ENCODE measurements at regions not wholly inside any gene's neighbourhood (a gene's known extent, or its start where the extent isn't known, plus 50 kb on each side); places are given as distances from the start of the nearest gene placed in this dataset.

DNA sequence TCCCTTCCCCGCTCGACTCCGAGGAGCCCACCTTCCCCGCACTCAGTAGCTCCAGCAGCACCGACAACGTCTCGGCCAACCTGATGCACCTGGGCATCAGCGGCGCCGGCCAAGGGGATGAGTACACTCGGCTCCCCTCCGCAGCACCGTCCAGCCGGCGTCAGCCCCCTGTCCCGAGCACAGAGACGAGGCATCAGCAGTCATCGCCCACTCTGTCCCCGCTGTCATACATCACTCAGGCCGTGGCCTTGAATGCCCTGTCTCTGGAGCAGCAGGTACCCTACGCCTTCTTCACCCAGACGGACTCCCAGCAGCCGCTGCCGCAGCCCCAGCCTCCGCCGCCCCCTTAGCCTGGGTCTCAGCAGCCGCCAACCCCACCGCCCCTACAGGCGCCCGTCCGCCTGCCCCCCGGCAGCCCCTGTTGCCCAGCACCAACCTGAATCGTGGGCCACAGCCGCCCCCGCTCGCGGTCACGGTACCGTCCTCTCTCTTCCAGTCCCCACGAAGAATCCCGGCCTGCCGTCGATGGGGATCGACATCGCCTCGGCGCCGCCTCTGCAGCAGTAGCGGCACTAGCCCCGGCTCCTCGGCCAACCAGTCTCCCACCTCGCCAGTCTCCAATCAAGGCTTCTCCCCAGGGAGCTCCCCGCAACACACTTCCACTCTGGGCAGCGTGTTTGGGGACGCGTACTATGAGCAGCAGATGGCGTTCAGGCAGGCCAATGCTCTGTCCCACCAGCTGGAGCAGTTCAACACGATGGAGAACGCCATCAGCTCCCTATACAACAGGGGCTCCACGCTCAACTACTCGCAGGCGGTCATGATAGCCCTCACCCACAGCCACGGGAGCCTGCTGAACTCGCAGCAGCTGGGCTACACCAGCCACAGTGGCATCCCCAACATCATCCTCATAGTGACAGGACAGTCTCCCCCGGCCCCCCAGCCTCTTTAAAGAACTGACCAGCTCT is 1195.9 kb upstream of the CHAC2 start:
- TF ChIP-seq POLR2AphosphoS5 (IDR thresholded peaks at IDR 0.05) (no peak), EP300 (IDR thresholded peaks at IDR 0.05; ENCODE audit: low read depth) (no peak), POLR2A (IDR thresholded peaks at IDR 0.05) (no peak)
- TF ChIP-seq, protein P1, sequence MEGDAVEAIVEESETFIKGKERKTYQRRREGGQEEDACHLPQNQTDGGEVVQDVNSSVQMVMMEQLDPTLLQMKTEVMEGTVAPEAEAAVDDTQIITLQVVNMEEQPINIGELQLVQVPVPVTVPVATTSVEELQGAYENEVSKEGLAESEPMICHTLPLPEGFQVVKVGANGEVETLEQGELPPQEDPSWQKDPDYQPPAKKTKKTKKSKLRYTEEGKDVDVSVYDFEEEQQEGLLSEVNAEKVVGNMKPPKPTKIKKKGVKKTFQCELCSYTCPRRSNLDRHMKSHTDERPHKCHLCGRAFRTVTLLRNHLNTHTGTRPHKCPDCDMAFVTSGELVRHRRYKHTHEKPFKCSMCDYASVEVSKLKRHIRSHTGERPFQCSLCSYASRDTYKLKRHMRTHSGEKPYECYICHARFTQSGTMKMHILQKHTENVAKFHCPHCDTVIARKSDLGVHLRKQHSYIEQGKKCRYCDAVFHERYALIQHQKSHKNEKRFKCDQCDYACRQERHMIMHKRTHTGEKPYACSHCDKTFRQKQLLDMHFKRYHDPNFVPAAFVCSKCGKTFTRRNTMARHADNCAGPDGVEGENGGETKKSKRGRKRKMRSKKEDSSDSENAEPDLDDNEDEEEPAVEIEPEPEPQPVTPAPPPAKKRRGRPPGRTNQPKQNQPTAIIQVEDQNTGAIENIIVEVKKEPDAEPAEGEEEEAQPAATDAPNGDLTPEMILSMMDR (IDR thresholded peaks at IDR 0.05) = no peak
- in situ Hi-C loops (cut with MboI; ENCODE audit: low pct_ligation_motif_present in 1 of 4, low pct_unique_long_range_greater_than_20kb in 1 of 4, low sequenced_read_pairs in 3 of 4) (no loop called here), intact Hi-C loops (cut with DNase I; ENCODE audit: low total_unique reads) (no loop called here)
- Histone ChIP-seq H3K4me1 (no peaks in the 10 kb centered on the region), H3K27me3 (no peaks in the 10 kb centered on the region), H3K27ac (no peak overlapping the region), H3K4me3 (no peak overlapping the region), H3K36me3 (no peaks in the 10 kb centered on the region), H3K9me3 (peaks cover 3 to 8% of the 10 kb centered on the region in 2 donors)
- WGBS, 2 donors (ENCODE audit: low coverage in 1 of 2) = 96% methylated on average over 64 of the region's 65 CpGs; no CpG with 5 or more reads in 1 of the 2 donors
- DNase-seq = no peak

DNA sequence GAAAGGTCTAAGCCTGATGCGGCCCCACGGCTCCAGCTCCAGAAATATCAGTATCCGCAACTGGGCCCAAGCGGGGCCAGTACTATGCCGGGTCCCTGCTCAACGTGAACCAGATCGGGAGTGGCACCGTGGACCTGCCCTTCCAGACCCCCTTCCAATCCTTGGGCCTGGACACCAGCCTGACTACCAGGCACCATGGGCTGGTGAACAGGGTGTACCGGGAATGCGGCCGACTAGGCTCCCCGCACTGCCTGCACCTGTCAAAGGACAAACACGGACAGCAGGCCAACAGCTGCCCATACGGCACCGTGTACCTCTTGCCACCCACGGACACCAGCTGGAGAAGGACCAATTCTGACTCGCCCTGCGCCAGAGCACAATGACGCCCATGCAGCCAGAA is 1196.9 kb upstream of the CHAC2 start:
- Histone ChIP-seq H3K27me3 (no peaks in the 10 kb centered on the region), H3K4me1 (no peaks in the 10 kb centered on the region), H3K27ac (no peak overlapping the region), H3K4me3 (no peak overlapping the region), H3K36me3 (no peaks in the 10 kb centered on the region), H3K9me3 (peaks cover 3 to 8% of the 10 kb centered on the region in 2 donors)
- WGBS, 2 donors (ENCODE audit: low coverage in 1 of 2) = 91 to 98% methylated on average over 5 to 19 of the region's 19 CpGs
- no peak for DNase-seq
- TF ChIP-seq, protein P1 (IDR thresholded peaks at IDR 0.05) = no peak
- TF ChIP-seq POLR2AphosphoS5 (IDR thresholded peaks at IDR 0.05) (no peak), EP300 (IDR thresholded peaks at IDR 0.05; ENCODE audit: low read depth) (no peak), POLR2A (IDR thresholded peaks at IDR 0.05) (no peak)
- intact Hi-C loops (cut with DNase I; ENCODE audit: low total_unique reads) (no loop called here), in situ Hi-C loops (cut with MboI; ENCODE audit: low pct_ligation_motif_present in 1 of 4, low pct_unique_long_range_greater_than_20kb in 1 of 4, low sequenced_read_pairs in 3 of 4) (no loop called here)

DNA sequence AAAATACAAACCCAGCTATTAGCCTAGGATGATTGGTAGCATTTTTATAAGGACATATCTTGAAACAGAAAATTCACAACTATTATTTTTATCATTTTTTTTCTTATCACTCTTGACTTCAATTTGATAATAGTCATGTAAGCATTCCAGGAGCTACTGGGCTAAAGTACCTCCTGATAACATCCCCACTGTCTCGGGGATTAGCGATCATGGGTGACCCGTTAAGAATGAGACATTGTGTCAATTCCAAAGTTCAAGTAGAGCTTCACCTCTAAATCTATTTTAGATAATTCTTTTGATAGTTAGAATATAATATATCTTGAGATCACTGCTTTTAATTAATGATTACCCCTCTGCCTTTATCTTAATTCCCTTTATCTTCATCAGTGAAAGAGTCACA is 1204.5 kb upstream of the CHAC2 start:
- TF ChIP-seq POLR2AphosphoS5 (IDR thresholded peaks at IDR 0.05) (no peak), POLR2A (IDR thresholded peaks at IDR 0.05) (no peak), EP300 (IDR thresholded peaks at IDR 0.05; ENCODE audit: low read depth) (no peak)
- no peak for DNase-seq
- Histone ChIP-seq H3K27me3 (no peaks in the 10 kb centered on the region), H3K36me3 (no peaks in the 10 kb centered on the region), H3K4me3 (no peak overlapping the region), H3K9me3 (peaks cover 0 to 5% of the 10 kb centered on the region in 2 donors), H3K4me1 (no peaks in the 10 kb centered on the region), H3K27ac (no peak overlapping the region)
- in situ Hi-C loops (cut with MboI; ENCODE audit: low pct_ligation_motif_present in 1 of 4, low pct_unique_long_range_greater_than_20kb in 1 of 4, low sequenced_read_pairs in 3 of 4) = no loop called here
- 33 to 70% methylated on average over 3 of the region's 3 CpGs for WGBS, 2 donors (ENCODE audit: low coverage in 1 of 2)
- intact Hi-C loops (cut with DNase I; ENCODE audit: low total_unique reads) = no loop called here

DNA sequence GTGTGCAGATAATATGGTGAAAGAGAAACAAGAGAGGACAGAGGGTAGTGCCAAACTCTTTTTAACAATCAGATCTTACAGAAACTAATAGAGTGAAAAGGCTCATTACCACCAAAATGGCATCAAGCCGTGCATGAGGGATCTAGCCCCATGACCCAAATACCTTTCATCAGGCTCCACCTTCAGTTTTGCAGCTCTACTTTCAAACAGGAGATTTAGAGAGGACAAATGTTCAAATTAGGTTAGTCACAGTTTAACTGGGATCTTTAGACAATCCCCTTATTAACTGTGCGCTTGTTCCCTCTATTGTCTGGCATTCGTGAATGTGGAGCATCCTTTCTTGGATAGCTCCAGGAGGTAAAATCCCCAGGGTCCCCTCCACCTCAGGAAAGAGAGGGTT is 1209.3 kb upstream of the CHAC2 start:
- no peak overlapping the region for H3K4me3 ChIP-seq
- no peaks in the 10 kb centered on the region for H3K27me3 ChIP-seq
- no peak for DNase-seq
- H3K9me3 ChIP-seq = peaks cover 0 to 5% of the 10 kb centered on the region in 2 donors
- no peak overlapping the region for H3K27ac ChIP-seq
- H3K36me3 ChIP-seq = no peaks in the 10 kb centered on the region
- H3K4me1 ChIP-seq = no peaks in the 10 kb centered on the region
- in situ Hi-C loops (cut with MboI; ENCODE audit: low pct_ligation_motif_present in 1 of 4, low pct_unique_long_range_greater_than_20kb in 1 of 4, low sequenced_read_pairs in 3 of 4) = loop anchor here in 2 of 4 donors (5.0 kb wide), 1 partner anchor 36 kb away; no protein-coding TSS in a partner anchor
- no peak for TF ChIP-seq POLR2AphosphoS5 (IDR thresholded peaks at IDR 0.05)
- no peak for TF ChIP-seq POLR2A (IDR thresholded peaks at IDR 0.05)
- TF ChIP-seq EP300 (IDR thresholded peaks at IDR 0.05; ENCODE audit: low read depth) = no peak
- TF ChIP-seq, protein P1 (IDR thresholded peaks at IDR 0.05) = no peak
- intact Hi-C loops (cut with DNase I; ENCODE audit: low total_unique reads) = no loop called here
- 78 to 86% methylated on average over 1 to 3 of the region's 3 CpGs for WGBS, 2 donors (ENCODE audit: low coverage in 1 of 2)

Data from transverse colon (tissue), 4 donors.